Fibroblast of lung (primary cell): ENCODE measurements at regions not wholly inside any gene's neighbourhood (a gene's known extent, or its start where the extent isn't known, plus 50 kb on each side); places are given as distances from the start of the nearest gene placed in this dataset.

Source experiments
- DNase-seq, 2 donors: peaks; one replicate each; pipeline versions ENCODE4 v3.0.0 to v3.0.0-alpha.2; 2010; ENCODE audit warnings: low read depth in 2 of 2
- H2AFZ ChIP-seq: 2 replicates; pipeline ENCODE4 v1.5.1; 2012; ENCODE audit warnings: low read length, control low read depth, inconsistent platforms
- H3K27ac ChIP-seq: 2 replicates; pipeline ENCODE4 v1.5.1; 2011; ENCODE audit warnings: low read length, control low read depth; ENCODE audit not compliant: insufficient read depth
- H3K27me3 ChIP-seq: 2 replicates; pipeline ENCODE4 v1.5.1; 2011; ENCODE audit warnings: mild to moderate bottlenecking, low read length; ENCODE audit not compliant: control insufficient read depth, insufficient read depth
- H3K36me3 ChIP-seq: 2 replicates; pipeline ENCODE4 v1.5.1; 2011; ENCODE audit warnings: low read length; ENCODE audit not compliant: control insufficient read depth, insufficient read depth
- H3K4me1 ChIP-seq: 2 replicates; pipeline ENCODE4 v1.5.1; 2011; ENCODE audit warnings: low read length; ENCODE audit not compliant: control insufficient read depth, insufficient read depth; ENCODE audit errors: extremely low read depth
- H3K4me2 ChIP-seq: 2 replicates; pipeline ENCODE4 v1.5.1; 2011; ENCODE audit warnings: low read length, control low read depth; ENCODE audit not compliant: insufficient read depth; ENCODE audit errors: extremely low read depth
- H3K4me3 ChIP-seq, 4 experiments: fragments of 200-600 bp in 1 of 4; sonication (generic) in 1 of 4; replicated peaks in 1 of 4; 2 replicates each; pipeline ENCODE4 v1.5.1; 2011 to 2016; ENCODE audit warnings: low read length in 4 of 4, low read depth in 3 of 4, mild to moderate bottlenecking in 3 of 4, control low read depth in 2 of 4, inconsistent platforms in 1 of 4, mixed read lengths in 1 of 4; ENCODE audit not compliant: insufficient read depth in 1 of 4; ENCODE audit errors: control extremely low read depth in 1 of 4
- H3K79me2 ChIP-seq: 2 replicates; pipeline ENCODE4 v1.5.1; 2012; ENCODE audit warnings: mild to moderate bottlenecking, low read length, inconsistent platforms; ENCODE audit not compliant: control insufficient read depth, insufficient read depth
- H3K9ac ChIP-seq: 2 replicates; pipeline ENCODE4 v1.5.1; 2011; ENCODE audit warnings: mild to moderate bottlenecking, low read length, control low read depth; ENCODE audit not compliant: insufficient read depth
- H3K9me3 ChIP-seq: 2 replicates; pipeline ENCODE4 v1.5.1; 2012; ENCODE audit warnings: low read depth, low read length; ENCODE audit not compliant: control insufficient read depth, insufficient read depth
- H4K20me1 ChIP-seq: 2 replicates; pipeline ENCODE4 v1.5.1; 2011; ENCODE audit warnings: low read length; ENCODE audit not compliant: control insufficient read depth, insufficient read depth; ENCODE audit errors: extremely low read depth
- CTCF ChIP-seq, 2 donors: IDR thresholded peaks in 1 of 2; conservative IDR thresholded peaks in 1 of 2; 1 replicate in 1 of 2; 2 replicates in 1 of 2; pipeline ENCODE4 v1.5.1; 2011 to 2012; ENCODE audit warnings: low read length in 2 of 2, control low read depth in 1 of 2, inconsistent platforms in 1 of 2, low read depth in 1 of 2, mild to moderate bottlenecking in 1 of 2
- EZH2 ChIP-seq: IDR thresholded peaks from 2 replicates; pipeline ENCODE4 v1.5.1; 2012; ENCODE audit warnings: low read length, control low read depth, mild to moderate bottlenecking; ENCODE audit errors: missing control alignments

GRCh38 chr4:62881901-62882300, 1527.3 kb downstream of the TECRL start:
- Histone ChIP-seq H2AFZ (no peak overlapping the region), H3K4me3 (no peak overlapping the region), H3K9ac (no peak overlapping the region), H3K27me3 (no peaks in the 10 kb centered on the region), H3K4me1 (no peaks in the 10 kb centered on the region), H3K36me3 (no peaks in the 10 kb centered on the region), H3K4me2 (no peak overlapping the region), H3K9me3 (no peaks in the 10 kb centered on the region), H3K27ac (no peak overlapping the region), H4K20me1 (no peaks in the 10 kb centered on the region), H3K79me2 (no peaks in the 10 kb centered on the region)
- peak in 1 of 2 donors; percentile 54 for DNase-seq
- no peak for TF ChIP-seq EZH2
- no peak for TF ChIP-seq CTCF (conservative IDR thresholded peaks at IDR 0.05 in 1 of 2, IDR thresholded peaks at IDR 0.05 in 1 of 2; ENCODE audit: low read depth in 1 of 2, low read length in 2 of 2)

- no peaks in the 10 kb centered on the region for H3K9me3 ChIP-seq
- H3K9ac ChIP-seq = no peak overlapping the region
- H3K36me3 ChIP-seq = no peaks in the 10 kb centered on the region
- H3K27ac ChIP-seq = no peak overlapping the region
- H2AFZ ChIP-seq = no peak overlapping the region
- no peak overlapping the region for H3K4me2 ChIP-seq
- H3K79me2 ChIP-seq = no peaks in the 10 kb centered on the region
- peak in 1 of 2 donors; percentile 38 for DNase-seq
- H3K27me3 ChIP-seq = no peaks in the 10 kb centered on the region
- no peaks in the 10 kb centered on the region for H4K20me1 ChIP-seq
- TF ChIP-seq EZH2 = no peak
- no peak for TF ChIP-seq CTCF (conservative IDR thresholded peaks at IDR 0.05 in 1 of 2, IDR thresholded peaks at IDR 0.05 in 1 of 2; ENCODE audit: low read depth in 1 of 2, low read length in 2 of 2)
- no peak overlapping the region for H3K4me3 ChIP-seq
- no peaks in the 10 kb centered on the region for H3K4me1 ChIP-seq
Observed at GRCh38 chr4:62881210-62881609, 1528.0 kb downstream of the TECRL start.

- Histone ChIP-seq H3K36me3 (no peaks in the 10 kb centered on the region), H3K27me3 (no peaks in the 10 kb centered on the region), H3K4me1 (no peaks in the 10 kb centered on the region), H2AFZ (no peak overlapping the region), H4K20me1 (no peaks in the 10 kb centered on the region), H3K4me2 (no peak overlapping the region), H3K9me3 (no peaks in the 10 kb centered on the region), H3K27ac (no peak overlapping the region), H3K79me2 (no peaks in the 10 kb centered on the region), H3K4me3 (no peak overlapping the region), H3K9ac (no peak overlapping the region)
- TF ChIP-seq CTCF (conservative IDR thresholded peaks at IDR 0.05 in 1 of 2, IDR thresholded peaks at IDR 0.05 in 1 of 2; ENCODE audit: low read depth in 1 of 2, low read length in 2 of 2) (no peak), EZH2 (no peak)
- DNase-seq = no peak
Observed at GRCh38 chr4:62872856-62873255, 1536.4 kb downstream of the TECRL start.
